HL-60 (cell line): ENCODE measurements at regions not wholly inside any gene's neighbourhood (a gene's known extent, or its start where the extent isn't known, plus 50 kb on each side); places are given as distances from the start of the nearest gene placed in this dataset.

Experiments used
- DNase-seq, 2 experiments: peaks; one replicate each; pipeline ENCODE4 v3.0.0-alpha.2; 2010 to 2020; ENCODE audit warnings: low read depth in 1 of 2, low spot score in 1 of 2
- H3K27ac ChIP-seq: fragments of 250-450 bp; sonication (Bioruptor Pico); replicated peaks from 2 replicates; pipeline ENCODE4 v1.5.1; 2020; ENCODE audit warnings: mild to moderate bottlenecking, moderate library complexity
- H3K27me3 ChIP-seq: fragments of 250-450 bp; sonication (Bioruptor Pico); 2 replicates; pipeline ENCODE4 v1.5.1; 2021; ENCODE audit warnings: mild to moderate bottlenecking, moderate library complexity; ENCODE audit not compliant: insufficient read depth, poor library complexity, severe bottlenecking
- H3K4me3 ChIP-seq: replicated peaks from 2 replicates; pipeline ENCODE4 v1.5.1; 2011; ENCODE audit warnings: mild to moderate bottlenecking, control low read depth, low read length; ENCODE audit not compliant: insufficient read depth
- GABPA ChIP-seq: IDR thresholded peaks from 2 replicates; pipeline ENCODE4 v1.6.1; 2012; ENCODE audit warnings: low read depth
- POLR2AphosphoS5 ChIP-seq: IDR thresholded peaks from 2 replicates; pipeline ENCODE4 v1.6.1; 2012; ENCODE audit warnings: low read depth
- REST ChIP-seq: IDR thresholded peaks from 2 replicates; pipeline ENCODE4 v1.6.1; 2012; ENCODE audit warnings: low read depth; ENCODE audit not compliant: insufficient replicate concordance
- SPI1 ChIP-seq: IDR thresholded peaks from 2 replicates; pipeline ENCODE4 v1.6.1; 2012; ENCODE audit warnings: low read depth, mild to moderate bottlenecking, borderline replicate concordance
- TF ChIP-seq, protein P1 (sequence below): IDR thresholded peaks from one replicate; pipeline ENCODE4 v1.5.1; 2011; ENCODE audit warnings: low read length, control low read depth, inconsistent platforms; ENCODE audit not compliant: insufficient read depth

GRCh38 chrX:39264023-39264422, 462.8 kb downstream of the MID1IP1 start:
- Histone ChIP-seq H3K4me3 (no peak overlapping the region), H3K27me3 (no peaks in the 10 kb centered on the region), H3K27ac (no peak overlapping the region)
- TF ChIP-seq SPI1 (no peak), GABPA (no peak), POLR2AphosphoS5 (no peak), REST (no peak)
- TF ChIP-seq, protein P1, sequence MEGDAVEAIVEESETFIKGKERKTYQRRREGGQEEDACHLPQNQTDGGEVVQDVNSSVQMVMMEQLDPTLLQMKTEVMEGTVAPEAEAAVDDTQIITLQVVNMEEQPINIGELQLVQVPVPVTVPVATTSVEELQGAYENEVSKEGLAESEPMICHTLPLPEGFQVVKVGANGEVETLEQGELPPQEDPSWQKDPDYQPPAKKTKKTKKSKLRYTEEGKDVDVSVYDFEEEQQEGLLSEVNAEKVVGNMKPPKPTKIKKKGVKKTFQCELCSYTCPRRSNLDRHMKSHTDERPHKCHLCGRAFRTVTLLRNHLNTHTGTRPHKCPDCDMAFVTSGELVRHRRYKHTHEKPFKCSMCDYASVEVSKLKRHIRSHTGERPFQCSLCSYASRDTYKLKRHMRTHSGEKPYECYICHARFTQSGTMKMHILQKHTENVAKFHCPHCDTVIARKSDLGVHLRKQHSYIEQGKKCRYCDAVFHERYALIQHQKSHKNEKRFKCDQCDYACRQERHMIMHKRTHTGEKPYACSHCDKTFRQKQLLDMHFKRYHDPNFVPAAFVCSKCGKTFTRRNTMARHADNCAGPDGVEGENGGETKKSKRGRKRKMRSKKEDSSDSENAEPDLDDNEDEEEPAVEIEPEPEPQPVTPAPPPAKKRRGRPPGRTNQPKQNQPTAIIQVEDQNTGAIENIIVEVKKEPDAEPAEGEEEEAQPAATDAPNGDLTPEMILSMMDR, result no peak
- DNase-seq, result no peak

DNA sequence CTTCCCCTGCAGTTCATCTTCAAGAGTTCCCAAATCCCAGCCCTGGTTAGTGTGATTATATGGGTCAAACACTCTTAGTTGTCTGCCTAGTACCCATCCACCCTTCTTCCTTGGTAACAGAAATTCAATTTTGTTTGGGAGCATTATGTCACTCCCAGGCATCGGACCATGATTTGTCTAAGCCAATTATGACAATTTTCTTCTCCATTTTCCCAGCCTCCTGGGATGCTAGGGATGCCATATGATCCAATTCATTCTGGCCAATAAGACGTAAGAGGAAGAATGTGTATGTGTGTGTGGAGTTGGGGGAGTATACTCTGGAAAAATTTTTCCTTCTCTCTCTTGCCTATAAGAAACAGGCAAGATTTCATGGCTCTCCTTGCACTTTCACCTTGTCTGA, 465.9 kb downstream of the MID1IP1 start:
- Histone ChIP-seq H3K4me3 (no peak overlapping the region), H3K27me3 (no peaks in the 10 kb centered on the region), H3K27ac (no peak overlapping the region)
- TF ChIP-seq SPI1, result no peak
- TF ChIP-seq REST, result no peak
- no peak for DNase-seq

DNA sequence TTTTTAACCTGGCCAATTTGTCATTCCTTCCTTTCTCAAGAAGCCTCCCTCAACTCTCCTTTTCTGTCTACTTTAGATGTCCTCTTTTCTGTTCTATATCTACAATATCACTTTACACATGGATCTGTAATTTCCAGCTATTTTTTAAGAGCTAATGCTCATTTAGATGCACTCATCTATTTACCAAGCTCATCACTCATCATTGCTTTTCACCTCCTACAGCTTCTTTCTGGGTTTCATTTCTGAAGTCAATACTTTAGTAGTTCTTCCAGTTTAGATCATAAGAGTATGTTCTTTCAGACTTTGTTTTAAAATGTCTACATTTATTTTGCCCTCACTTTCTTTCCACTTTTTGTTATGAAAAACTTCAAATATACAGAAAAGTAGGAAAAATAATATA, 466.9 kb downstream of the MID1IP1 start:
- TF ChIP-seq GABPA (no peak), POLR2AphosphoS5 (no peak), REST (no peak), SPI1 (no peak)
- TF ChIP-seq, protein P1, result no peak
- Histone ChIP-seq H3K27ac (no peak overlapping the region), H3K4me3 (no peak overlapping the region), H3K27me3 (no peaks in the 10 kb centered on the region)
- no peak for DNase-seq
